22Rv1 (cell line): ENCODE measurements at regions not wholly inside any gene's neighbourhood (a gene's known extent, or its start where the extent isn't known, plus 50 kb on each side); places are given as distances from the start of the nearest gene placed in this dataset.

Experiments
- ZFX ChIP-seq: fragments of 450-650 bp; IDR thresholded peaks from 2 replicates; pipeline ENCODE4 v1.6.1; 2017; ENCODE audit warnings: antibody characterized with exemption, borderline replicate concordance
- TF ChIP-seq, protein P1 (sequence below): fragments of 450-650 bp; IDR thresholded peaks from 2 replicates; pipeline ENCODE4 v1.5.1; 2017; ENCODE audit warnings: mild to moderate bottlenecking

DNA sequence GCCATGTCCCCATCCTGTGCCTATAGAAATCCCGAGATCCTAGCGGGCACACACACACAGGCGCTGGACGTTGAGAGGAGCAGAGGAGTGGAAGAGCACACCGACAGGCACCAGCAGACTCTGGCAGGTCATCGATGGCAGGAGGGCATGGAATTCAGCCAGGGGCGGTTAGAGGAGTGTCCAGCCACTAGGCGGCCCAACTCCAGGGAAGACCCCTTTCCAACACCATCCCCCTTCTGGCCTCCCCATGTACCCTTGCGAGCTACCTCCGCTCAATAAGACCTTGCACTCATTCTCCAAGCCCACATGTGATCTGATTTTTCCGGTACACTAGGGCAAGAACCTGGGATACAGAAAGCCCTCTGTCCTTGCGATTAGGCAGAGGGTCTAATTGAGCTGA is 356.0 kb upstream of the DPP6 start:
- TF ChIP-seq, protein P1, sequence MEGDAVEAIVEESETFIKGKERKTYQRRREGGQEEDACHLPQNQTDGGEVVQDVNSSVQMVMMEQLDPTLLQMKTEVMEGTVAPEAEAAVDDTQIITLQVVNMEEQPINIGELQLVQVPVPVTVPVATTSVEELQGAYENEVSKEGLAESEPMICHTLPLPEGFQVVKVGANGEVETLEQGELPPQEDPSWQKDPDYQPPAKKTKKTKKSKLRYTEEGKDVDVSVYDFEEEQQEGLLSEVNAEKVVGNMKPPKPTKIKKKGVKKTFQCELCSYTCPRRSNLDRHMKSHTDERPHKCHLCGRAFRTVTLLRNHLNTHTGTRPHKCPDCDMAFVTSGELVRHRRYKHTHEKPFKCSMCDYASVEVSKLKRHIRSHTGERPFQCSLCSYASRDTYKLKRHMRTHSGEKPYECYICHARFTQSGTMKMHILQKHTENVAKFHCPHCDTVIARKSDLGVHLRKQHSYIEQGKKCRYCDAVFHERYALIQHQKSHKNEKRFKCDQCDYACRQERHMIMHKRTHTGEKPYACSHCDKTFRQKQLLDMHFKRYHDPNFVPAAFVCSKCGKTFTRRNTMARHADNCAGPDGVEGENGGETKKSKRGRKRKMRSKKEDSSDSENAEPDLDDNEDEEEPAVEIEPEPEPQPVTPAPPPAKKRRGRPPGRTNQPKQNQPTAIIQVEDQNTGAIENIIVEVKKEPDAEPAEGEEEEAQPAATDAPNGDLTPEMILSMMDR = no peak
- no peak for TF ChIP-seq ZFX
